ENCODE measurements at regions not wholly inside any gene's neighbourhood (a gene's known extent, or its start where the extent isn't known, plus 50 kb on each side); places are given as distances from the start of the nearest gene placed in this dataset.

- TF ChIP-seq EZH2phosphoT487 (IDR thresholded peaks at IDR 0.05; ENCODE audit: insufficient read depth, low read depth) (no peak), EZH2 (IDR thresholded peaks at IDR 0.05; ENCODE audit: insufficient read depth, poor library complexity, severe bottlenecking) (no peak)
These were observed 175.8 kb upstream of the STT3B start for GRCh38 chr3:31356941-31357340.

Data from GM23248 (cell line).